H9 (cell line): ENCODE measurements at regions not wholly inside any gene's neighbourhood (a gene's known extent, or its start where the extent isn't known, plus 50 kb on each side); places are given as distances from the start of the nearest gene placed in this dataset.

Source experiments
- DNase-seq: peaks from one replicate; pipeline ENCODE4 v3.0.0-alpha.2; 2017
- H2AFZ ChIP-seq: one replicate; pipeline ENCODE4 v1.6.1; 2013; ENCODE audit warnings: mild to moderate bottlenecking, low read length, control low read depth, moderate library complexity
- H2AK5ac ChIP-seq: 2 replicates; pipeline ENCODE4 v1.6.1; 2013; ENCODE audit warnings: low read length, control low read depth, mixed read lengths; ENCODE audit not compliant: insufficient read length
- H2BK120ac ChIP-seq: one replicate; pipeline ENCODE4 v1.6.1; 2013; ENCODE audit warnings: low read depth, mild to moderate bottlenecking, low read length, control low read depth, inconsistent platforms; ENCODE audit not compliant: poor library complexity, severe bottlenecking
- H2BK12ac ChIP-seq: 2 replicates; pipeline ENCODE4 v1.6.1; 2013; ENCODE audit warnings: low read length, control low read depth, mixed read lengths, low read depth; ENCODE audit not compliant: insufficient read length
- H2BK15ac ChIP-seq: 2 replicates; pipeline ENCODE4 v1.6.1; 2013; ENCODE audit warnings: low read depth, low read length, control low read depth
- H2BK20ac ChIP-seq: one replicate; pipeline ENCODE4 v1.6.1; 2013; ENCODE audit warnings: low read depth, mild to moderate bottlenecking, low read length, control low read depth, inconsistent platforms; ENCODE audit not compliant: poor library complexity, severe bottlenecking
- H2BK5ac ChIP-seq: 2 replicates; pipeline ENCODE4 v1.6.1; 2013; ENCODE audit warnings: low read length, control low read depth, mixed read lengths; ENCODE audit not compliant: insufficient read length
- H3K14ac ChIP-seq: 2 replicates; pipeline ENCODE4 v1.6.1; 2013; ENCODE audit warnings: low read length, control low read depth; ENCODE audit not compliant: insufficient read depth
- H3K18ac ChIP-seq: 2 replicates; pipeline ENCODE4 v1.6.1; 2013; ENCODE audit warnings: low read depth, mild to moderate bottlenecking, mixed read lengths, low read length, control low read depth; ENCODE audit not compliant: insufficient read length
- H3K23ac ChIP-seq: 2 replicates; pipeline ENCODE4 v1.6.1; 2013; ENCODE audit warnings: low read length, control low read depth, mixed read lengths, low read depth; ENCODE audit not compliant: insufficient read length
- H3K23me2 ChIP-seq: 2 replicates; pipeline ENCODE4 v1.6.1; 2013; ENCODE audit warnings: low read depth, mild to moderate bottlenecking, mixed read lengths, low read length, control low read depth; ENCODE audit not compliant: insufficient read length, poor library complexity, severe bottlenecking
- H3K27ac ChIP-seq: 2 replicates; pipeline ENCODE4 v1.5.1; 2013; ENCODE audit warnings: low read length, control low read depth, mixed read lengths, low read depth; ENCODE audit not compliant: insufficient read length
- H3K27me3 ChIP-seq: 2 replicates; pipeline ENCODE4 v1.6.1; 2013; ENCODE audit warnings: low read length, control low read depth, inconsistent platforms; ENCODE audit not compliant: insufficient read depth
- H3K4ac ChIP-seq: 2 replicates; pipeline ENCODE4 v1.6.1; 2013; ENCODE audit warnings: low read depth, mild to moderate bottlenecking, control low read depth, inconsistent platforms, low read length, moderate library complexity
- H3K4me1 ChIP-seq: 2 replicates; pipeline ENCODE4 v1.6.1; 2013; ENCODE audit warnings: low read length, control low read depth, inconsistent platforms; ENCODE audit not compliant: insufficient read depth
- H3K4me2 ChIP-seq: 2 replicates; pipeline ENCODE4 v1.6.1; 2013; ENCODE audit warnings: low read length, control low read depth, mixed read lengths; ENCODE audit not compliant: insufficient read length, insufficient read depth
- H3K56ac ChIP-seq: 2 replicates; pipeline ENCODE4 v1.6.1; 2013; ENCODE audit warnings: low read depth, mild to moderate bottlenecking, mixed read lengths, low read length, control low read depth; ENCODE audit not compliant: insufficient read length
- H3K79me1 ChIP-seq: 2 replicates; pipeline ENCODE4 v1.6.1; 2013; ENCODE audit warnings: low read depth, mild to moderate bottlenecking, moderate library complexity, low read length, control low read depth, inconsistent platforms; ENCODE audit not compliant: insufficient read depth, poor library complexity, severe bottlenecking
- H3K79me2 ChIP-seq: 2 replicates; pipeline ENCODE4 v1.6.1; 2013; ENCODE audit warnings: low read length, control low read depth, inconsistent platforms; ENCODE audit not compliant: insufficient read depth
- H3K9ac ChIP-seq: 2 replicates; pipeline ENCODE4 v1.6.1; 2013; ENCODE audit warnings: low read length, control low read depth, mixed read lengths; ENCODE audit not compliant: insufficient read length; ENCODE audit errors: extremely low read depth
- H3K9me3 ChIP-seq: one replicate; pipeline ENCODE4 v1.6.1; 2013; ENCODE audit warnings: low read depth, low read length, inconsistent platforms; ENCODE audit not compliant: control insufficient read depth
- H3T11ph ChIP-seq: one replicate; pipeline ENCODE4 v1.6.1; 2013; ENCODE audit warnings: mild to moderate bottlenecking, low read length, control low read depth, inconsistent platforms
- H4K20me1 ChIP-seq: one replicate; pipeline ENCODE4 v1.6.1; 2013; ENCODE audit not compliant: control insufficient read depth, insufficient read length, insufficient read depth
- H4K5ac ChIP-seq: 2 replicates; pipeline ENCODE4 v1.6.1; 2013; ENCODE audit warnings: low read depth, mild to moderate bottlenecking, mixed read lengths, low read length, control low read depth; ENCODE audit not compliant: insufficient read length
- H4K8ac ChIP-seq: replicated peaks from 2 replicates; pipeline ENCODE4 v1.6.1; 2013; ENCODE audit warnings: low read length, control low read depth, mixed read lengths, low read depth; ENCODE audit not compliant: insufficient read length
- H4K91ac ChIP-seq: 2 replicates; pipeline ENCODE4 v1.6.1; 2013; ENCODE audit warnings: low read depth, mild to moderate bottlenecking, moderate library complexity, mixed read lengths, low read length, control low read depth; ENCODE audit not compliant: insufficient read length
- H3K27ac Mint-ChIP-seq, 3 experiments: 2 replicates in 2 of 3; 3 replicates in 1 of 3; pipeline ENCODE4 v1.8.0; 2020 to 2021; ENCODE audit warnings: mixed read lengths in 3 of 3, mild to moderate bottlenecking in 1 of 3, moderate library complexity in 1 of 3
- H3K27me3 Mint-ChIP-seq: 2 replicates; pipeline ENCODE4 v1.8.0; 2021; ENCODE audit warnings: low read depth, mild to moderate bottlenecking, moderate library complexity, mixed read lengths
- H3K36me3 Mint-ChIP-seq, 3 experiments: 2 replicates in 2 of 3; 3 replicates in 1 of 3; pipeline ENCODE4 v1.8.0; 2020 to 2021; ENCODE audit warnings: low read depth in 3 of 3, mixed read lengths in 3 of 3; ENCODE audit not compliant: insufficient read depth in 1 of 3
- H3K4me1 Mint-ChIP-seq, 2 experiments: 2 replicates each; pipeline ENCODE4 v1.8.0; 2020; ENCODE audit warnings: mixed read lengths in 2 of 2
- H3K4me3 Mint-ChIP-seq, 2 experiments: 2 replicates in 1 of 2; 3 replicates in 1 of 2; pipeline ENCODE4 v1.8.0; 2020 to 2021; ENCODE audit warnings: mild to moderate bottlenecking in 2 of 2, mixed read lengths in 2 of 2, moderate library complexity in 1 of 2
- H3K9me3 Mint-ChIP-seq, 2 experiments: 2 replicates in 1 of 2; 3 replicates in 1 of 2; pipeline ENCODE4 v1.8.0; 2020; ENCODE audit warnings: mild to moderate bottlenecking in 2 of 2, mixed read lengths in 2 of 2, moderate library complexity in 1 of 2
- WGBS: extraction: QIAGEN DNeasy Blood & Tissue Kit; methylation state at CpG from one replicate; pipeline ENCODE4 v1.1.7; 2013; ENCODE audit warnings: missing lambda C conversion rate, low lambda C conversion rate, mixed read lengths; ENCODE audit not compliant: insufficient read length; ENCODE audit errors: extremely low coverage; 5-methylcytosine and 5-hydroxymethylcytosine counted together
- TF ChIP-seq, protein P1 (sequence below): fragments of 200-600 bp; sonication (generic); conservative IDR thresholded peaks from 3 replicates; pipeline ENCODE4 v1.8.0; 2021; ENCODE audit warnings: antibody characterized with exemption, mild to moderate bottlenecking

DNA sequence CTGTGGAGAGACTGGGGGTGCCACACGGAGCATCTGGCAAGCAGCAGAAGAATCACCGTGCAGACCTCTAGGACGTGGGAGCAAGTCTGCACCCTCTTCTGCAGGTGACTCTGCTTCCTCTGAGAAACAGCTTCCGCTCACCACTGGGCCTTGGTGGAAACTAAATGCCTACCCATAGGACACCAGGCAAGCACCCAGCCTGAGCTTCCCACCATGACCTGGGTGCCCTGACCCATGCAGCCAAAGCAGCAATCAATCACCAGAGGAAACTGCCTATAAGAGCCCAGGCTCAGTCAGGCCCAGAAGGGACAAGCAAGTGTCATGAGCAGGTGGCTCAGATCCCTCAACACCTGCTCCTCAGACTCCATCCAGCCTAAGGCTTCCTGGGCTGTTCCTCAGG, 63.4 kb downstream of the IGLL5 start:
- no peak overlapping the region for H4K5ac ChIP-seq
- H3K23ac ChIP-seq, result no peak overlapping the region
- H3K23me2 ChIP-seq, result peaks cover 2% of the 10 kb centered on the region
- H2BK120ac ChIP-seq, result no peak overlapping the region
- no peak overlapping the region for H2BK12ac ChIP-seq
- H2AFZ ChIP-seq, result no peak overlapping the region
- no peak overlapping the region for H3K18ac ChIP-seq
- no peak overlapping the region for H2BK5ac ChIP-seq
- no peak overlapping the region for H2BK20ac ChIP-seq
- H3K4me3 Mint-ChIP-seq, result no peak overlapping the region
- H3K56ac ChIP-seq, result no peak overlapping the region
- H3K4ac ChIP-seq, result no peak overlapping the region
- peaks cover 97% of the 10 kb centered on the region for H3K27me3 Mint-ChIP-seq
- H2AK5ac ChIP-seq, result no peak overlapping the region
- no peak for DNase-seq
- H3K4me1 Mint-ChIP-seq, result peaks cover 0 to 2% of the 10 kb centered on the region in 2 experiments; a peak in 3 of 4 replicates
- no peak overlapping the region for H3K14ac ChIP-seq
- no peak overlapping the region for H3K27ac Mint-ChIP-seq
- no peaks in the 10 kb centered on the region for H3K79me1 ChIP-seq
- no peak overlapping the region for H3K27ac ChIP-seq
- no peak overlapping the region for H3K9ac ChIP-seq
- H4K20me1 ChIP-seq, result no peaks in the 10 kb centered on the region
- no peaks in the 10 kb centered on the region; the same call in 1 of the 2 replicates for H3K27me3 ChIP-seq
- H3T11ph ChIP-seq, result no peak overlapping the region
- H4K91ac ChIP-seq, result no peak overlapping the region
- no CpG with 5 or more reads among the region's 4 CpGs for WGBS
- H3K9me3 ChIP-seq, result no peaks in the 10 kb centered on the region
- no peak overlapping the region for H3K4me2 ChIP-seq
- TF ChIP-seq, protein P1, sequence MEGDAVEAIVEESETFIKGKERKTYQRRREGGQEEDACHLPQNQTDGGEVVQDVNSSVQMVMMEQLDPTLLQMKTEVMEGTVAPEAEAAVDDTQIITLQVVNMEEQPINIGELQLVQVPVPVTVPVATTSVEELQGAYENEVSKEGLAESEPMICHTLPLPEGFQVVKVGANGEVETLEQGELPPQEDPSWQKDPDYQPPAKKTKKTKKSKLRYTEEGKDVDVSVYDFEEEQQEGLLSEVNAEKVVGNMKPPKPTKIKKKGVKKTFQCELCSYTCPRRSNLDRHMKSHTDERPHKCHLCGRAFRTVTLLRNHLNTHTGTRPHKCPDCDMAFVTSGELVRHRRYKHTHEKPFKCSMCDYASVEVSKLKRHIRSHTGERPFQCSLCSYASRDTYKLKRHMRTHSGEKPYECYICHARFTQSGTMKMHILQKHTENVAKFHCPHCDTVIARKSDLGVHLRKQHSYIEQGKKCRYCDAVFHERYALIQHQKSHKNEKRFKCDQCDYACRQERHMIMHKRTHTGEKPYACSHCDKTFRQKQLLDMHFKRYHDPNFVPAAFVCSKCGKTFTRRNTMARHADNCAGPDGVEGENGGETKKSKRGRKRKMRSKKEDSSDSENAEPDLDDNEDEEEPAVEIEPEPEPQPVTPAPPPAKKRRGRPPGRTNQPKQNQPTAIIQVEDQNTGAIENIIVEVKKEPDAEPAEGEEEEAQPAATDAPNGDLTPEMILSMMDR, result no peak
- no peaks in the 10 kb centered on the region for H3K4me1 ChIP-seq
- no peak overlapping the region for H4K8ac ChIP-seq
- H3K79me2 ChIP-seq, result no peaks in the 10 kb centered on the region
- no peak overlapping the region for H2BK15ac ChIP-seq
- H3K36me3 Mint-ChIP-seq, result no peaks in the 10 kb centered on the region
- peaks cover 2% of the 10 kb centered on the region in 2 experiments; a peak in 2 of 5 replicates for H3K9me3 Mint-ChIP-seq
